ENCODE measurements at regions not wholly inside any gene's neighbourhood (a gene's known extent, or its start where the extent isn't known, plus 50 kb on each side); places are given as distances from the start of the nearest gene placed in this dataset.

- TF ChIP-seq CTCF (conservative IDR thresholded peaks at IDR 0.05 in 1 of 2, IDR thresholded peaks at IDR 0.05 in 1 of 2; ENCODE audit: low read depth in 1 of 2, low read length in 2 of 2), result no peak
- no peak for TF ChIP-seq EZH2 (IDR thresholded peaks at IDR 0.05; ENCODE audit: low read length, missing control alignments)
These were observed 229.1 kb upstream of the SHH start for GRCh38 chr7:156041398-156041797.
